Tibial nerve (tissue), 4 donors: ENCODE measurements at regions not wholly inside any gene's neighbourhood (a gene's known extent, or its start where the extent isn't known, plus 50 kb on each side); places are given as distances from the start of the nearest gene placed in this dataset.

Source experiments
- EP300 ChIP-seq, 2 donors: sonication (generic); formaldehyde crosslinking; IDR thresholded peaks; one replicate each; pipeline ENCODE4 v1.6.1; 2017; ENCODE audit warnings: antibody characterized with exemption in 2 of 2, mild to moderate bottlenecking in 1 of 2
- TF ChIP-seq, protein P1 (sequence below), 5 experiments: fragments of 200-600 bp in 3 of 5; fragments of 450-650 bp in 2 of 5; sonication (generic) in 3 of 5; IDR thresholded peaks; one replicate each; pipeline ENCODE4 v1.5.1; 2016 to 2019; ENCODE audit warnings: antibody characterized with exemption in 5 of 5, mild to moderate bottlenecking in 3 of 5, moderate library complexity in 2 of 5

DNA sequence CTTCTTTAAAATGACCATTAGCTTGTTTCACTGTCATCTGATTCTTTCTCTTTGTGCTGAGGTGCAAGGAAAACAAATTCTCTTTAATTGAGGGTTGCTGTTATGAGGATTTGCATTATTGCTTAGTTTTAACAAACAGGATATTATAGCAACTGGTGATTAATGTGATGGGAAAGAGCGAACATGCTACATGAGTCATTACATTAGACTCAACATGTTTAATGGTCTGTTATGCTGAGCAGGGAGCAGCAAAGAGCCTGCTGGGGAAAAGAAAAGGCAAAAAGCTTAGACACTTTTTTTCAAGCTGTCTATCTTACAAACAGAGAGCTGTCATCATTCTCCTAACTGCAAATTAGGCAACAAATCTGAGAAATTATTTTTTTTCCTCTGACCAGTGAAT lies 230.5 kb upstream of the LCORL start:
- TF ChIP-seq EP300 (IDR thresholded peaks at IDR 0.05): no peak
- TF ChIP-seq, protein P1, sequence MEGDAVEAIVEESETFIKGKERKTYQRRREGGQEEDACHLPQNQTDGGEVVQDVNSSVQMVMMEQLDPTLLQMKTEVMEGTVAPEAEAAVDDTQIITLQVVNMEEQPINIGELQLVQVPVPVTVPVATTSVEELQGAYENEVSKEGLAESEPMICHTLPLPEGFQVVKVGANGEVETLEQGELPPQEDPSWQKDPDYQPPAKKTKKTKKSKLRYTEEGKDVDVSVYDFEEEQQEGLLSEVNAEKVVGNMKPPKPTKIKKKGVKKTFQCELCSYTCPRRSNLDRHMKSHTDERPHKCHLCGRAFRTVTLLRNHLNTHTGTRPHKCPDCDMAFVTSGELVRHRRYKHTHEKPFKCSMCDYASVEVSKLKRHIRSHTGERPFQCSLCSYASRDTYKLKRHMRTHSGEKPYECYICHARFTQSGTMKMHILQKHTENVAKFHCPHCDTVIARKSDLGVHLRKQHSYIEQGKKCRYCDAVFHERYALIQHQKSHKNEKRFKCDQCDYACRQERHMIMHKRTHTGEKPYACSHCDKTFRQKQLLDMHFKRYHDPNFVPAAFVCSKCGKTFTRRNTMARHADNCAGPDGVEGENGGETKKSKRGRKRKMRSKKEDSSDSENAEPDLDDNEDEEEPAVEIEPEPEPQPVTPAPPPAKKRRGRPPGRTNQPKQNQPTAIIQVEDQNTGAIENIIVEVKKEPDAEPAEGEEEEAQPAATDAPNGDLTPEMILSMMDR (IDR thresholded peaks at IDR 0.05): no peak
